B cell (primary cell): ENCODE measurements at regions not wholly inside any gene's neighbourhood (a gene's known extent, or its start where the extent isn't known, plus 50 kb on each side); places are given as distances from the start of the nearest gene placed in this dataset.

Experiments
- EZH2 ChIP-seq: IDR thresholded peaks from 2 replicates; pipeline ENCODE4 v1.6.1; 2012; ENCODE audit warnings: borderline replicate concordance, low read depth, mild to moderate bottlenecking, moderate library complexity, low read length; ENCODE audit not compliant: insufficient read depth, poor library complexity, severe bottlenecking
- TF ChIP-seq, protein P1 (sequence below): fragments of 200-600 bp; IDR thresholded peaks from one replicate; pipeline ENCODE4 v1.8.0; 2022; ENCODE audit warnings: antibody characterized with exemption, mild to moderate bottlenecking

DNA sequence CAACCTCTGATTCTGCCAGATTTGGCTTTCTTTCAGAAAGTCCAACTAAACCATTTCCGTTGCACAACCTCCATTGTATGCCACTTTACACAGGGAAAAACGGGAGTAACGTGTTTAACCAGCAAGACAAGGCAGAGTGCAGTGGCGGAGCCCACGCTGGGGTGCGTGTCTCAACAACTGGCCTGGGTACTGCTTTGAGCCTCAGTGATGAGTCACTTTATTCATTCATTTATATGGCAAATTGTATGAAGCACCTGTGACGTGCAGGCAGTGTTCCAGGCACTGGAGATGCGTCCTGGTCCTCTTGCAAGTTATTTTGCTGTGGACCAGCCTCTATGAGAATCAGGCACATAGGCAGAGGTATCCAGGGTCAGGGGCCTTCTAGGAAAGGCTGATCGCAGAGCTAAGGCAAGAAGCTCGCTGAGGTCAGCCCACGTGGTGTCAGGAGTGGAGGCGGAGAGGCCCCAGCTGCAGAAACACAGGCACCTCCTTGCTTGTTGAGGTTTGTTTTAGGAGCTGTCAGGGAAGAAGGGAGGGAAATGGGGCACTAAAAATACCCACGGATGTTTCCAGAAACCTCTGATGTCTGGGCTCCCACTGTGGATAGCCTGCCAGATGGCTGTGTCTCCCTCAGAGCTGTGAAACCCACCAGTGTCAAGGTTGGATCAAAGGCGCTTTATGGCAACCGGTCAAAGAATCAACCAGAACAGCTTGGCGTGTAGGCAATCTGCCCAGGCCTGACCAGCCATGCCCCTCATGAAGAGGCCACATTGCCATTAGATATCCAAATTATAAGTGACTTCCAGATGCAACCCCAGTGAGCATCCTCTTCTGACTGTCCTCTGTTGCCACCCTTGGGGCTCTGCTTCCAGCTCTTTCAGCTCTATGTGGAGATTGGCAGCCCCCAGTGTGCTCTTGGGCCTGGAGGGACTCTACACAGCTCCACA, 157.2 kb downstream of the CD83 start:
- TF ChIP-seq, protein P1, sequence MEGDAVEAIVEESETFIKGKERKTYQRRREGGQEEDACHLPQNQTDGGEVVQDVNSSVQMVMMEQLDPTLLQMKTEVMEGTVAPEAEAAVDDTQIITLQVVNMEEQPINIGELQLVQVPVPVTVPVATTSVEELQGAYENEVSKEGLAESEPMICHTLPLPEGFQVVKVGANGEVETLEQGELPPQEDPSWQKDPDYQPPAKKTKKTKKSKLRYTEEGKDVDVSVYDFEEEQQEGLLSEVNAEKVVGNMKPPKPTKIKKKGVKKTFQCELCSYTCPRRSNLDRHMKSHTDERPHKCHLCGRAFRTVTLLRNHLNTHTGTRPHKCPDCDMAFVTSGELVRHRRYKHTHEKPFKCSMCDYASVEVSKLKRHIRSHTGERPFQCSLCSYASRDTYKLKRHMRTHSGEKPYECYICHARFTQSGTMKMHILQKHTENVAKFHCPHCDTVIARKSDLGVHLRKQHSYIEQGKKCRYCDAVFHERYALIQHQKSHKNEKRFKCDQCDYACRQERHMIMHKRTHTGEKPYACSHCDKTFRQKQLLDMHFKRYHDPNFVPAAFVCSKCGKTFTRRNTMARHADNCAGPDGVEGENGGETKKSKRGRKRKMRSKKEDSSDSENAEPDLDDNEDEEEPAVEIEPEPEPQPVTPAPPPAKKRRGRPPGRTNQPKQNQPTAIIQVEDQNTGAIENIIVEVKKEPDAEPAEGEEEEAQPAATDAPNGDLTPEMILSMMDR, result no peak
- no peak for TF ChIP-seq EZH2
